ENCODE measurements at regions not wholly inside any gene's neighbourhood (a gene's known extent, or its start where the extent isn't known, plus 50 kb on each side); places are given as distances from the start of the nearest gene placed in this dataset.

GRCh38 chr5:62714296-62714695 is 135.7 kb downstream of the LRRC70 start:
- no peak for DNase-seq (ENCODE audit: low spot score)

GRCh38 chr5:62708481-62709325 is 130.1 kb downstream of the LRRC70 start:
- DNase-seq (ENCODE audit: low spot score) = no peak

- no peak for DNase-seq (ENCODE audit: low spot score)
Measured at GRCh38 chr5:62707563-62707962, 128.9 kb downstream of the LRRC70 start.

- no peak for DNase-seq (ENCODE audit: low spot score)
Measured at GRCh38 chr5:62707131-62707530, 128.5 kb downstream of the LRRC70 start.

GRCh38 chr5:62705022-62705421 is 126.4 kb downstream of the LRRC70 start:
- DNase-seq (ENCODE audit: low spot score) = no peak

- no peak for DNase-seq (ENCODE audit: low spot score)
Measured at GRCh38 chr5:62702126-62702525, 123.5 kb downstream of the LRRC70 start.

GRCh38 chr5:62701036-62701435 is 122.4 kb downstream of the LRRC70 start:
- no peak for DNase-seq (ENCODE audit: low spot score)

- DNase-seq (ENCODE audit: low spot score) = no peak
Measured at GRCh38 chr5:62698756-62699155, 120.1 kb downstream of the LRRC70 start.

GRCh38 chr5:62695274-62695673 is 116.7 kb downstream of the LRRC70 start:
- no peak for DNase-seq (ENCODE audit: low spot score)

- DNase-seq (ENCODE audit: low spot score) = no peak
Measured at GRCh38 chr5:62692946-62693713, 114.5 kb downstream of the LRRC70 start.

GRCh38 chr5:62691946-62692345 is 113.3 kb downstream of the LRRC70 start:
- no peak for DNase-seq (ENCODE audit: low spot score)

- no peak for DNase-seq (ENCODE audit: low spot score)
Measured at GRCh38 chr5:62690421-62690820, 111.8 kb downstream of the LRRC70 start.

- no peak for DNase-seq (ENCODE audit: low spot score)
Measured at GRCh38 chr5:62689599-62690368, 111.2 kb downstream of the LRRC70 start.

- DNase-seq (ENCODE audit: low spot score) = no peak
Measured at GRCh38 chr5:62686692-62687091, 108.1 kb downstream of the LRRC70 start.

- no peak for DNase-seq (ENCODE audit: low spot score)
Measured at GRCh38 chr5:62685221-62685620, 106.6 kb downstream of the LRRC70 start.

GRCh38 chr5:62684310-62684709 is 105.7 kb downstream of the LRRC70 start:
- DNase-seq (ENCODE audit: low spot score) = no peak

GRCh38 chr5:62682059-62682458 is 103.4 kb downstream of the LRRC70 start:
- DNase-seq (ENCODE audit: low spot score) = no peak

- DNase-seq (ENCODE audit: low spot score) = no peak
Measured at GRCh38 chr5:62681117-62681850, 102.7 kb downstream of the LRRC70 start.

- DNase-seq (ENCODE audit: low spot score) = no peak
Measured at GRCh38 chr5:62680121-62680520, 101.5 kb downstream of the LRRC70 start.
